HFF-Myc (cell line): ENCODE measurements at regions not wholly inside any gene's neighbourhood (a gene's known extent, or its start where the extent isn't known, plus 50 kb on each side); places are given as distances from the start of the nearest gene placed in this dataset.
"Not testable (repeated sequence)": the region's sequence is repeated elsewhere in the genome, so short reads cannot be mapped to it uniquely, and the experiment has no call there.

Experiments
- DNase-seq: peaks from one replicate; pipeline ENCODE4 v3.0.0-alpha.2; 2011; ENCODE audit warnings: low read depth; ENCODE audit errors: extremely low read depth
- H3K4me3 ChIP-seq: replicated peaks from 2 replicates; pipeline ENCODE4 v1.5.1; 2011; ENCODE audit warnings: low read depth, mild to moderate bottlenecking, control low read depth, low read length
- CTCF ChIP-seq: IDR thresholded peaks from 2 replicates; pipeline ENCODE4 v1.5.1; 2012; ENCODE audit warnings: mild to moderate bottlenecking, low read depth, low read length, control low read depth; ENCODE audit errors: missing control alignments

- H3K4me3 ChIP-seq: no peak overlapping the region
- TF ChIP-seq CTCF: no peak
- no peak for DNase-seq
These were observed 1206.5 kb upstream of the FLRT2 start for GRCh38 chr14:84323450-84323849.

- DNase-seq: no peak
- TF ChIP-seq CTCF: no peak
- no peak overlapping the region for H3K4me3 ChIP-seq
These were observed 1206.0 kb upstream of the FLRT2 start for GRCh38 chr14:84323978-84324377.

GRCh38 chr14:84336433-84336832 lies 1193.5 kb upstream of the FLRT2 start:
- no peak for DNase-seq
- H3K4me3 ChIP-seq: no peak overlapping the region
- TF ChIP-seq CTCF: no peak

DNA sequence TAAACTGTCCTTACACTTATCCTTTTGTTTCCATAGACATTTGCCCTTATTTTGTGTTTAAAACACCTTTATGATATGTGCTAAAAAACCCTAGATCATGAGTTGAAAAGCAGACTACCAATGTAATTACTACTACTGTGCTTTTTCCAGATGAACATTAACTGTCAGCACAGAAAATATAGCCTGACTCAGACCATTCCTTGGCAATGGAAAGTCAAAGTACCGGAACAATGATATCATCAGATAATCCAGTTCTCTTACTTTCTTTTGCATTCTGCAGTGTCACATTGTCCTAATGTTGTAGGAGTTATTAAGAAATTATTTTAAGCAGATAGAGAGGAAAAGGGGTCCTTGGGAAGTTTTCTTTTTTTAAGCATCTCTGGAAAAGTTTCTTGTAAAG lies 1189.0 kb upstream of the FLRT2 start:
- no peak overlapping the region for H3K4me3 ChIP-seq
- TF ChIP-seq CTCF: no peak
- DNase-seq: no peak

DNA sequence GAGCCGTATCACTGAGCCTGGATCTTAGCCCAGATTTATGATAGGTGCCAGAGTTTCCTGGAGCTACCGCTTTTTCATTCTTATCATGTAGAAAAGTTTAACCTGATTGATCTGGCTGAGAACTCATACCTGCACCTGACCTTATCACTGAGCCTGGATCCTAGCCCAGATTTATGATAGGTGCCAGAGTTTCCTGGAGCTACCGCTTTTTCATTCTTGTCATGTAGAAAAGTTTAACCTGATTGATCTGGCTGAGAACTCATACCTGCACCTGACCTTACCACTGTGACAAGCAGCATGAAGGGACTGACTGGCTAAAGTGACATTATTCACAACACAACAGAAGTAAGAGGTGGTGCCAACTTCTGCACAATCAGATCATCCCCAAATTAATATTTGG lies 1188.1 kb upstream of the FLRT2 start:
- not testable (repeated sequence) for H3K4me3 ChIP-seq, DNase-seq

GRCh38 chr14:84343656-84344055 lies 1186.3 kb upstream of the FLRT2 start:
- H3K4me3 ChIP-seq: no peak overlapping the region
- no peak for DNase-seq
- TF ChIP-seq CTCF: no peak

DNA sequence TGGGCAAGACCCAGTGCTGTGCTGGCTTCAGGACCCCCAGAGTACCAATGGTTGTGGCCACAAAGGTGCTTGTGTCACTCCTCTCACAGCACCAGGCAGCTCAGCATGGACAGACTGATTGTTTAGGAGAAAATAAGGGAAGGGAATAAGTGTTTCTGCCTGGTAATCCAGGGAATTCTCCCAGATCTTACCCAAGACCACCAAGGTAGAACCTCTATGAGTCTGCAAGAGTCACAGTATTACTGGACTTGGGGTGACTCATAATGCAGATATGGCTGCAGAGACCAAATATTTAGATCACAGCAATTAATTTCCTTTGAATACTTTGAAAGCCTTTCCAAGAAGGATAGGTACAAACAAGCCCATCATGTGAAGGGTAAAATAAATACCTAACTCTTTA lies 1178.3 kb upstream of the FLRT2 start:
- no peak for DNase-seq
- no peak overlapping the region for H3K4me3 ChIP-seq
- TF ChIP-seq CTCF: no peak
